Dendritic cell treated with granulocyte-macrophage colony-stimulating factor and Interleukin-4, amounts not matched to agents 40 ng/mL and 50 ng/mL, for 4 days (primary cell): ENCODE measurements at regions not wholly inside any gene's neighbourhood (a gene's known extent, or its start where the extent isn't known, plus 50 kb on each side); places are given as distances from the start of the nearest gene placed in this dataset.

Source experiments
- H3K27ac Mint-ChIP-seq: one replicate; pipeline ENCODE4 v1.8.0; 2022; ENCODE audit warnings: mild to moderate bottlenecking, mixed read lengths
- H3K27me3 Mint-ChIP-seq: one replicate; pipeline ENCODE4 v1.8.0; 2022; ENCODE audit warnings: mild to moderate bottlenecking, mixed read lengths
- H3K36me3 Mint-ChIP-seq: one replicate; pipeline ENCODE4 v1.8.0; 2022; ENCODE audit warnings: low read depth, mixed read lengths
- H3K4me1 Mint-ChIP-seq: one replicate; pipeline ENCODE4 v1.8.0; 2022; ENCODE audit warnings: low read depth, mixed read lengths
- H3K4me3 Mint-ChIP-seq: one replicate; pipeline ENCODE4 v1.8.0; 2022; ENCODE audit warnings: mild to moderate bottlenecking, moderate library complexity, mixed read lengths
- H3K9me3 Mint-ChIP-seq: one replicate; pipeline ENCODE4 v1.8.0; 2022; ENCODE audit warnings: mixed read lengths
- intact Hi-C: fragments of 100-400 bp; cut with micrococcal nuclease; formaldehyde crosslinking; loops from one replicate; pipeline ENCODE4 v1.15.0; 2022

- no peaks in the 10 kb centered on the region for H3K36me3 Mint-ChIP-seq
- no peaks in the 10 kb centered on the region for H3K27me3 Mint-ChIP-seq
Measured at GRCh38 chr5:44640945-44641456, 167.7 kb upstream of the MRPS30 start.

GRCh38 chr5:44637916-44638869 is 170.6 kb upstream of the MRPS30 start:
- Mint-ChIP-seq H3K27me3 (no peaks in the 10 kb centered on the region), H3K9me3 (peaks cover 21% of the 10 kb centered on the region), H3K36me3 (no peaks in the 10 kb centered on the region), H3K27ac (no peak overlapping the region), H3K4me3 (no peak overlapping the region), H3K4me1 (no peaks in the 10 kb centered on the region)
- intact Hi-C loops, result no loop called here

More at GRCh38 chr5:44640945-44641456, 167.7 kb upstream of the MRPS30 start:
- H3K9me3 Mint-ChIP-seq, result peaks cover 9% of the 10 kb centered on the region
- H3K27ac Mint-ChIP-seq, result no peak overlapping the region
- H3K4me3 Mint-ChIP-seq, result no peak overlapping the region
- intact Hi-C loops, result no loop called here
- H3K4me1 Mint-ChIP-seq, result no peaks in the 10 kb centered on the region

GRCh38 chr5:44632344-44632743 is 176.4 kb upstream of the MRPS30 start:
- Mint-ChIP-seq H3K4me3 (no peak overlapping the region), H3K27ac (no peak overlapping the region), H3K4me1 (no peaks in the 10 kb centered on the region), H3K36me3 (no peaks in the 10 kb centered on the region), H3K9me3 (peaks cover 25% of the 10 kb centered on the region), H3K27me3 (no peaks in the 10 kb centered on the region)
- intact Hi-C loops, result no loop called here

- no peaks in the 10 kb centered on the region for H3K4me1 Mint-ChIP-seq
Measured at GRCh38 chr5:44626846-44627245, 181.9 kb upstream of the MRPS30 start.

DNA sequence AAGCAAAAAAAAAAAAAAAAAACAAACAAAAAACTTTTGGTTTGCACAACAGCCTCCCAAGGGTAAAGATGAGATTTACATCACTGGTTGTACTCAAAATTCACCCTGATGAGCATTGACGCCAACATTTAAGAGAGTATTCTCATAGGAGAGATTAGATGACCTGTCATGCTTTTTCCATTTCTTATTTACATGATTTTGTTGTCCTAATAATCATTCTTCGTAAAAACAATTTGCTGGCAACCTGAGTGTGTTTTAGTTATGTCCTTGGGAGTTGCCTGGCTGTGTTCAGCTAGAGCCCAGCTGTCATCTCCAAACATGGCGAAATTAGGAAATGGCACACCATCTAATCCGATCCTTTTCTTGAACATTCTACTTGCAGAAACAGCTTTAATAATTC is 186.4 kb upstream of the MRPS30 start:
- Mint-ChIP-seq H3K27me3 (no peaks in the 10 kb centered on the region), H3K4me1 (no peaks in the 10 kb centered on the region), H3K36me3 (no peaks in the 10 kb centered on the region), H3K9me3 (peaks cover 11% of the 10 kb centered on the region), H3K27ac (no peak overlapping the region), H3K4me3 (no peak overlapping the region)
- intact Hi-C loops, result no loop called here

More at GRCh38 chr5:44626846-44627245, 181.9 kb upstream of the MRPS30 start:
- H3K36me3 Mint-ChIP-seq, result no peaks in the 10 kb centered on the region
- intact Hi-C loops, result no loop called here
- no peak overlapping the region for H3K27ac Mint-ChIP-seq
- no peaks in the 10 kb centered on the region for H3K27me3 Mint-ChIP-seq
- H3K4me3 Mint-ChIP-seq, result no peak overlapping the region
- peaks cover 21% of the 10 kb centered on the region for H3K9me3 Mint-ChIP-seq

GRCh38 chr5:44619875-44620610 is 188.7 kb upstream of the MRPS30 start:
- Mint-ChIP-seq H3K27me3 (no peaks in the 10 kb centered on the region), H3K4me3 (no peak overlapping the region)
- intact Hi-C loops, result no loop called here

GRCh38 chr5:44614845-44615244 is 193.9 kb upstream of the MRPS30 start:
- intact Hi-C loops, result no loop called here
- no peaks in the 10 kb centered on the region for H3K27me3 Mint-ChIP-seq
- no peaks in the 10 kb centered on the region for H3K9me3 Mint-ChIP-seq
- no peak overlapping the region for H3K27ac Mint-ChIP-seq
- H3K4me3 Mint-ChIP-seq, result no peak overlapping the region
- no peaks in the 10 kb centered on the region for H3K4me1 Mint-ChIP-seq
- H3K36me3 Mint-ChIP-seq, result no peaks in the 10 kb centered on the region

More at GRCh38 chr5:44619875-44620610, 188.7 kb upstream of the MRPS30 start:
- Mint-ChIP-seq H3K36me3 (no peaks in the 10 kb centered on the region), H3K4me1 (no peaks in the 10 kb centered on the region), H3K9me3 (no peaks in the 10 kb centered on the region), H3K27ac (no peak overlapping the region)

DNA sequence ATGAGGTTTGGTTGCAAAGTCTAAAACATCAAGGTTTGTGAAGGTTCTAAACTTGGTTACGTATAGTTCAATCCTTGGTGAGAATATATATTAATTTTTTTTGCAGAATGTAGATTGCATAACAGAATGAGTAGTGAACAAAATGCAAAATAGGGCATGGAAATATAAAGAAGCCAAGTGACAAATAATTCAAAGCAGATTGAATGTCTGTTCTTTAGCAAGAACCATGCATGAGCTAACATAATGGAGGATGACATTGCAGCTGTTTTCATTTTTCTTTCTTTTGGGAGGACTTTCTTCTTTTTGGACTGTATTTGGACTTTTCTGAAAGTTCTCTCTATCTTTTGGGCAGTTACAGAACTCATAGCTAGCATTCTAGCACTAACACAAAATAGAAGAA is 194.8 kb upstream of the MRPS30 start:
- Mint-ChIP-seq H3K36me3 (no peaks in the 10 kb centered on the region), H3K9me3 (no peaks in the 10 kb centered on the region), H3K4me3 (no peak overlapping the region), H3K27ac (no peak overlapping the region), H3K27me3 (no peaks in the 10 kb centered on the region), H3K4me1 (no peaks in the 10 kb centered on the region)
- intact Hi-C loops, result no loop called here

DNA sequence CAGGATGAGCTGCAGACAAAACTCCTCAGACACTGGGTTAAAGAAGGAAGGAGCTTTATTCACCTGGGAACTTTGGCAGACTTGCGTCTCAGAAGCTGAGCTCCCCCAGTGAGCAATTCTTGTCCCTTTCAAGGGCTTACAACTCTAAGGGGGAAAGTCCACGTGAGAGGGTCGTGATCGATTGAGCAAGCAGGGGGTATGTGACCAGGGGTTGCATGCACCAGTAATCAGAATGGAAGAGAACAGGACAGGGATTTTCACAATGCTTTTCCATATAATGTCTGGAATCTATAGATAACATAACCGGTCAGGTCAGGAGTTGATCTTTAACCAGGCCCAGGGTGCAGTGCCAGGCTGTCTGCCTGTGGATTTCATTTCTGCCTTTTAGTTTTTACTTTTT is 202.8 kb upstream of the MRPS30 start:
- H3K27me3 Mint-ChIP-seq, result no peaks in the 10 kb centered on the region
- H3K9me3 Mint-ChIP-seq, result peaks cover 21% of the 10 kb centered on the region
- no peaks in the 10 kb centered on the region for H3K4me1 Mint-ChIP-seq
- H3K4me3 Mint-ChIP-seq, result no peak overlapping the region
- no peak overlapping the region for H3K27ac Mint-ChIP-seq
- intact Hi-C loops, result no loop called here
- H3K36me3 Mint-ChIP-seq, result no peaks in the 10 kb centered on the region

GRCh38 chr5:44603496-44604272 is 205.1 kb upstream of the MRPS30 start:
- peaks cover 21% of the 10 kb centered on the region for H3K9me3 Mint-ChIP-seq
- H3K36me3 Mint-ChIP-seq, result no peaks in the 10 kb centered on the region
- H3K4me3 Mint-ChIP-seq, result no peak overlapping the region
- intact Hi-C loops, result no loop called here
- H3K27me3 Mint-ChIP-seq, result no peaks in the 10 kb centered on the region
- H3K4me1 Mint-ChIP-seq, result no peaks in the 10 kb centered on the region
- no peak overlapping the region for H3K27ac Mint-ChIP-seq

GRCh38 chr5:44574678-44575077 is 185.5 kb upstream of the FGF10 start:
- no peaks in the 10 kb centered on the region for H3K4me1 Mint-ChIP-seq
- no peak overlapping the region for H3K27ac Mint-ChIP-seq

DNA sequence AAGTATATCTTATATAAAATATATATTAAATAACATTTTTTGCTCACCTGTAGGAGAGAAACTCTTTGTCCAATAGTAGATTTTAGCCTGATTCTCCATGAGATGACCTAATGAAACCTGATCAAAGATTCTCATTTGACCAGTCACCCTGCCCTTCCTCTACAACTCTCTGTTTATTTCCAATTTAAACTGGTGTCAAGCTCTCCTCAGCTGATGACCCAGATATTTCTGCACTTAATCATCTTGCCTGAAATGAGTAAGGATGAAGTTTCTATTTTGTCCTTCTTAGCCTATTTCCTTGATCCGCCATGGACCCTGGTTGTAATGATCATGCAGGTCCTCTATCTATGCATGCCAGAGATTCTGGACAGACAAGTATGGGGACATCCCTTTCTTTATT is 179.3 kb upstream of the FGF10 start:
- Mint-ChIP-seq H3K9me3 (peaks cover 10% of the 10 kb centered on the region), H3K4me1 (no peaks in the 10 kb centered on the region), H3K27me3 (no peaks in the 10 kb centered on the region), H3K27ac (no peak overlapping the region), H3K36me3 (no peaks in the 10 kb centered on the region), H3K4me3 (no peak overlapping the region)
- intact Hi-C loops, result no loop called here

More at GRCh38 chr5:44574678-44575077, 185.5 kb upstream of the FGF10 start:
- Mint-ChIP-seq H3K36me3 (no peaks in the 10 kb centered on the region), H3K27me3 (no peaks in the 10 kb centered on the region), H3K9me3 (peaks cover 41% of the 10 kb centered on the region), H3K4me3 (no peak overlapping the region)
- intact Hi-C loops, result no loop called here

- Mint-ChIP-seq H3K36me3 (no peaks in the 10 kb centered on the region), H3K9me3 (no peaks in the 10 kb centered on the region), H3K27me3 (no peaks in the 10 kb centered on the region), H3K4me3 (no peak overlapping the region), H3K27ac (no peak overlapping the region), H3K4me1 (no peaks in the 10 kb centered on the region)
- intact Hi-C loops, result no loop called here
Measured at GRCh38 chr5:44565902-44566301, 176.7 kb upstream of the FGF10 start.
